ENCODE measurements at regions not wholly inside any gene's neighbourhood (a gene's known extent, or its start where the extent isn't known, plus 50 kb on each side); places are given as distances from the start of the nearest gene placed in this dataset.

GRCh38 chr9:88653406-88653805 lies 118.4 kb downstream of the NXNL2 start:
- DNase-seq = no peak
- intact Hi-C loops (cut with DNase I) = no loop called here
- H3K9ac ChIP-seq (ENCODE audit: low read length in 3 of 3) = no peak overlapping the region
- no peaks in the 10 kb centered on the region for H3K9me3 ChIP-seq (ENCODE audit: control insufficient read depth in 2 of 3, insufficient read depth in 1 of 3, low read length in 3 of 3)
- H3K4me1 ChIP-seq (ENCODE audit: control insufficient read depth in 2 of 3, insufficient read depth in 2 of 3, low read depth in 1 of 3, low read length in 3 of 3) = peaks cover 0 to 7% (median 3%) of the 10 kb centered on the region in 3 donors
- no peak overlapping the region for H3K4me3 ChIP-seq (ENCODE audit: low read length in 3 of 3)
- no peaks in the 10 kb centered on the region for H3K27me3 ChIP-seq (ENCODE audit: control insufficient read depth, insufficient read depth, low read length)
- TF ChIP-seq CTCF (IDR thresholded peaks at IDR 0.05; ENCODE audit: borderline replicate concordance, extremely low read depth, insufficient read depth) = no peak
- H3K27ac ChIP-seq (ENCODE audit: low read depth in 2 of 2, low read length in 2 of 2) = no peak overlapping the region
- no peaks in the 10 kb centered on the region for H3K36me3 ChIP-seq (ENCODE audit: control insufficient read depth in 2 of 3, insufficient read depth in 3 of 3, low read length in 3 of 3)
- no peak for FAIRE-seq

- no peak overlapping the region for H3K27ac ChIP-seq (ENCODE audit: low read depth in 2 of 2, low read length in 2 of 2)
- no peaks in the 10 kb centered on the region for H3K27me3 ChIP-seq (ENCODE audit: control insufficient read depth, insufficient read depth, low read length)
- TF ChIP-seq CTCF (IDR thresholded peaks at IDR 0.05; ENCODE audit: borderline replicate concordance, extremely low read depth, insufficient read depth) = no peak
- no peaks in the 10 kb centered on the region for H3K36me3 ChIP-seq (ENCODE audit: control insufficient read depth in 2 of 3, insufficient read depth in 3 of 3, low read length in 3 of 3)
- no peak for DNase-seq
- FAIRE-seq = no peak
- H3K9ac ChIP-seq (ENCODE audit: low read length in 3 of 3) = no peak overlapping the region
- H3K4me1 ChIP-seq (ENCODE audit: control insufficient read depth in 2 of 3, insufficient read depth in 2 of 3, low read depth in 1 of 3, low read length in 3 of 3) = peaks cover 0 to 8% (median 4%) of the 10 kb centered on the region in 3 donors
- intact Hi-C loops (cut with DNase I) = no loop called here
- no peaks in the 10 kb centered on the region for H3K9me3 ChIP-seq (ENCODE audit: control insufficient read depth in 2 of 3, insufficient read depth in 1 of 3, low read length in 3 of 3)
- no peak overlapping the region for H3K4me3 ChIP-seq (ENCODE audit: low read length in 3 of 3)
Measured at GRCh38 chr9:88653911-88654310, 118.9 kb downstream of the NXNL2 start.

DNA sequence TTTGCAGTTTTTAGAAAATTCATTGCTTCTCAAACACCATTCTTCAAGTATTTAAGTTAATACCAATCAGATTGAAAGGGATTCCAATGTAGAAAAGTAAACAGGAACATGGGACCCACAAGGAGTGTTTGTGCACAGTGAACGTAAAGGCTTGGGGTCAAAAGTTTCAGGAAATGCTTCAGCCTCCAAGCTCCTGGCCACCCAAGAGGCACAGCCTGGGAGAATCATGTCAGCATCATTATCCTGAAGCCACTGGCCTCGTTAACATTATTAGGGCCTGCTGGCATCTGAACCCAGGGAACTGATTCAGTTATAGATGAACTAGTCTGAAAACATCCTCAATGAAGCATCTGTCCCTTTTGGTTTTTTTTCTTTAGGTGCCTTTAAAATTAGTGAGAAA lies 122.9 kb downstream of the NXNL2 start:
- no peaks in the 10 kb centered on the region for H3K27me3 ChIP-seq (ENCODE audit: control insufficient read depth, insufficient read depth, low read length)
- peaks cover 0 to 8% (median 4%) of the 10 kb centered on the region in 3 donors for H3K4me1 ChIP-seq (ENCODE audit: control insufficient read depth in 2 of 3, insufficient read depth in 2 of 3, low read depth in 1 of 3, low read length in 3 of 3)
- H3K4me3 ChIP-seq (ENCODE audit: low read length in 3 of 3) = no peak overlapping the region
- FAIRE-seq (no peak), DNase-seq (peak in 3 of 5 donors; percentile 19 to 73 (median 55))
- TF ChIP-seq CTCF (IDR thresholded peaks at IDR 0.05; ENCODE audit: borderline replicate concordance, extremely low read depth, insufficient read depth) = no peak
- no peak overlapping the region for H3K9ac ChIP-seq (ENCODE audit: low read length in 3 of 3)
- no peak overlapping the region for H3K27ac ChIP-seq (ENCODE audit: low read depth in 2 of 2, low read length in 2 of 2)
- H3K36me3 ChIP-seq (ENCODE audit: control insufficient read depth in 2 of 3, insufficient read depth in 3 of 3, low read length in 3 of 3) = no peaks in the 10 kb centered on the region
- intact Hi-C loops (cut with DNase I) = no loop called here
- H3K9me3 ChIP-seq (ENCODE audit: control insufficient read depth in 2 of 3, insufficient read depth in 1 of 3, low read length in 3 of 3) = no peaks in the 10 kb centered on the region

- no peak for FAIRE-seq
- peak; percentile 46 to 81 (median 66) for DNase-seq
- no peaks in the 10 kb centered on the region for H3K27me3 ChIP-seq (ENCODE audit: control insufficient read depth, insufficient read depth, low read length)
- peaks cover 0 to 8% (median 4%) of the 10 kb centered on the region in 3 donors for H3K4me1 ChIP-seq (ENCODE audit: control insufficient read depth in 2 of 3, insufficient read depth in 2 of 3, low read depth in 1 of 3, low read length in 3 of 3)
- TF ChIP-seq CTCF (IDR thresholded peaks at IDR 0.05; ENCODE audit: borderline replicate concordance, extremely low read depth, insufficient read depth) = no peak
- no peaks in the 10 kb centered on the region for H3K36me3 ChIP-seq (ENCODE audit: control insufficient read depth in 2 of 3, insufficient read depth in 3 of 3, low read length in 3 of 3)
- intact Hi-C loops (cut with DNase I) = no loop called here
- no peak overlapping the region for H3K27ac ChIP-seq (ENCODE audit: low read depth in 2 of 2, low read length in 2 of 2)
- H3K9ac ChIP-seq (ENCODE audit: low read length in 3 of 3) = no peak overlapping the region
- no peak overlapping the region for H3K4me3 ChIP-seq (ENCODE audit: low read length in 3 of 3)
- no peaks in the 10 kb centered on the region for H3K9me3 ChIP-seq (ENCODE audit: control insufficient read depth in 2 of 3, insufficient read depth in 1 of 3, low read length in 3 of 3)
Measured at GRCh38 chr9:88658311-88658822, 123.4 kb downstream of the NXNL2 start.
